H1 (cell line): ENCODE measurements at regions not wholly inside any gene's neighbourhood (a gene's known extent, or its start where the extent isn't known, plus 50 kb on each side); places are given as distances from the start of the nearest gene placed in this dataset.

Experiments used
- CTCF ChIA-PET: fragments of 300-600 bp; sonication (Branson Sonifier 250); formaldehyde crosslinking; loops from one replicate; lab custom pipeline; 2021; ENCODE audit not compliant: partially characterized antibody; lab: Charles Lee
- POLR2A ChIA-PET: fragments of 300-600 bp; sonication (Branson Sonifier 250); formaldehyde crosslinking; loops from one replicate; lab custom pipeline; 2021; ENCODE audit warnings: inconsistent platforms; ENCODE audit not compliant: partially characterized antibody; lab: Charles Lee
- DNase-seq, 2 experiments: peaks; one replicate each; pipeline versions ENCODE4 v3.0.0 to v3.0.0-alpha.2; 2010 to 2022; ENCODE audit warnings: low spot score in 2 of 2, low read depth in 1 of 2, mixed read lengths in 1 of 2
- FAIRE-seq: peaks from 2 replicates; lab custom pipeline; 2011; peaks lifted over from hg19 to GRCh38; lab: Jason Lieb, UNC
- H2AFZ ChIP-seq: 2 replicates; pipeline ENCODE4 v1.8.1; 2012; ENCODE audit warnings: low read length, inconsistent platforms
- H2AK5ac ChIP-seq: 2 replicates; pipeline ENCODE4 v1.6.1; 2013; ENCODE audit warnings: low read depth, low read length
- H2BK120ac ChIP-seq: replicated peaks from 2 replicates; pipeline ENCODE3; 2013; ENCODE audit warnings: low read depth, low read length, inconsistent platforms
- H2BK12ac ChIP-seq: 2 replicates; pipeline ENCODE4 v1.6.1; 2013; ENCODE audit warnings: low read depth, low read length
- H2BK15ac ChIP-seq: 2 replicates; pipeline ENCODE4 v1.6.1; 2013; ENCODE audit warnings: low read length
- H2BK20ac ChIP-seq: 2 replicates; pipeline ENCODE4 v1.6.1; 2013; ENCODE audit warnings: low read length
- H2BK5ac ChIP-seq: 2 replicates; pipeline ENCODE4 v1.6.1; 2013; ENCODE audit warnings: low read depth, low read length
- H3K14ac ChIP-seq: 2 replicates; pipeline ENCODE4 v1.6.1; 2013; ENCODE audit warnings: inconsistent platforms; ENCODE audit not compliant: insufficient read length
- H3K18ac ChIP-seq: 2 replicates; pipeline ENCODE4 v1.6.1; 2013; ENCODE audit warnings: low read length; ENCODE audit errors: extremely low read depth
- H3K23ac ChIP-seq: 2 replicates; pipeline ENCODE4 v1.6.1; 2013; ENCODE audit warnings: inconsistent platforms; ENCODE audit not compliant: insufficient read length
- H3K23me2 ChIP-seq: 2 replicates; pipeline ENCODE4 v1.6.1; 2013; ENCODE audit warnings: low read depth, low read length
- H3K27ac ChIP-seq: 2 replicates; pipeline ENCODE4 v1.6.1; 2011; ENCODE audit warnings: low read depth, low read length, inconsistent platforms
- H3K27me3 ChIP-seq, 4 experiments: replicated peaks in 1 of 4; 1 replicate in 1 of 4; 2 replicates in 3 of 4; pipeline versions ENCODE4 v1.6.1 to v1.8.1; 2011 to 2013; ENCODE audit warnings: low read length in 3 of 4, mild to moderate bottlenecking in 3 of 4, inconsistent platforms in 2 of 4, mixed read lengths in 2 of 4, moderate library complexity in 1 of 4; ENCODE audit not compliant: control insufficient read depth in 3 of 4, insufficient read depth in 3 of 4; ENCODE audit errors: extremely low read depth in 1 of 4
- H3K36me3 ChIP-seq, 4 experiments: 2 replicates each; pipeline versions ENCODE4 v1.6.1 to v1.8.1; 2011 to 2013; ENCODE audit warnings: mild to moderate bottlenecking in 4 of 4, low read length in 3 of 4, moderate library complexity in 2 of 4, control low read depth in 1 of 4, inconsistent platforms in 1 of 4; ENCODE audit not compliant: insufficient read depth in 4 of 4, control insufficient read depth in 2 of 4
- H3K4ac ChIP-seq: replicated peaks from 2 replicates; pipeline ENCODE3; 2013; ENCODE audit warnings: low read length, low read depth, mixed read lengths, inconsistent platforms; ENCODE audit not compliant: insufficient read length
- H3K4me1 ChIP-seq, 4 experiments: replicated peaks in 1 of 4; 1 replicate in 1 of 4; 2 replicates in 3 of 4; pipeline versions ENCODE4 v1.6.1 to v1.8.1; 2011 to 2013; ENCODE audit warnings: low read length in 3 of 4, inconsistent platforms in 2 of 4, mixed read lengths in 1 of 4; ENCODE audit not compliant: insufficient read depth in 4 of 4, control insufficient read depth in 3 of 4
- H3K4me2 ChIP-seq, 2 experiments: 2 replicates each; pipeline versions ENCODE4 v1.6.1 to v1.8.1; 2011 to 2013; ENCODE audit warnings: low read depth in 2 of 2, low read length in 2 of 2, control low read depth in 1 of 2, inconsistent platforms in 1 of 2, mild to moderate bottlenecking in 1 of 2; ENCODE audit not compliant: insufficient read depth in 1 of 2
- H3K4me3 ChIP-seq, 4 experiments: fragments of 200-600, 300-600 bp in 1 of 4; sonication (generic), shearing (Covaris generic), sonication (Bioruptor Twin) in 1 of 4; 2 replicates each; pipeline versions ENCODE4 v1.5.1 to v1.8.1; 2011 to 2016; ENCODE audit warnings: low read length in 4 of 4, low read depth in 3 of 4, control low read depth in 2 of 4, inconsistent platforms in 2 of 4, mild to moderate bottlenecking in 2 of 4, mixed read lengths in 1 of 4, moderate library complexity in 1 of 4; ENCODE audit not compliant: insufficient read depth in 2 of 4; ENCODE audit errors: extremely low read depth in 1 of 4
- H3K56ac ChIP-seq: replicated peaks from 2 replicates; pipeline ENCODE3; 2013; ENCODE audit warnings: low read depth, mild to moderate bottlenecking, mixed read lengths, low read length, inconsistent platforms; ENCODE audit not compliant: insufficient read length
- H3K79me1 ChIP-seq: 2 replicates; pipeline ENCODE4 v1.6.1; 2013; ENCODE audit warnings: low read depth, low read length, control low read depth
- H3K79me2 ChIP-seq, 2 experiments: 2 replicates each; pipeline versions ENCODE4 v1.6.1 to v1.8.1; 2012 to 2013; ENCODE audit warnings: low read length in 2 of 2, mild to moderate bottlenecking in 2 of 2, inconsistent platforms in 1 of 2; ENCODE audit not compliant: insufficient read depth in 2 of 2, control insufficient read depth in 1 of 2
- H3K9ac ChIP-seq, 4 experiments: replicated peaks in 1 of 4; 1 replicate in 1 of 4; 2 replicates in 3 of 4; pipeline versions ENCODE4 v1.6.1 to v1.8.1; 2011 to 2013; ENCODE audit warnings: low read depth in 3 of 4, low read length in 3 of 4, control low read depth in 2 of 4, mild to moderate bottlenecking in 2 of 4, moderate library complexity in 2 of 4, inconsistent platforms in 1 of 4; ENCODE audit errors: extremely low read depth in 1 of 4
- H3K9me3 ChIP-seq, 2 experiments: 2 replicates each; pipeline versions ENCODE4 v1.6.1 to v1.8.1; 2012 to 2013; ENCODE audit warnings: mild to moderate bottlenecking in 2 of 2, moderate library complexity in 2 of 2, control low read depth in 1 of 2, inconsistent platforms in 1 of 2, low read depth in 1 of 2, low read length in 1 of 2, mixed read lengths in 1 of 2; ENCODE audit not compliant: insufficient read depth in 2 of 2
- H4K20me1 ChIP-seq, 2 experiments: replicated peaks in 1 of 2; 2 replicates each; pipeline versions ENCODE3 to v1.8.1; 2011 to 2013; ENCODE audit warnings: inconsistent platforms in 2 of 2, low read length in 2 of 2, mild to moderate bottlenecking in 1 of 2; ENCODE audit not compliant: insufficient read depth in 2 of 2, control insufficient read depth in 1 of 2
- H4K5ac ChIP-seq: 2 replicates; pipeline ENCODE4 v1.6.1; 2013; ENCODE audit warnings: low read length, low read depth, mixed read lengths, inconsistent platforms; ENCODE audit not compliant: insufficient read length
- H4K8ac ChIP-seq: 2 replicates; pipeline ENCODE4 v1.8.0; 2013; ENCODE audit warnings: mild to moderate bottlenecking, moderate library complexity, low read length, inconsistent platforms; ENCODE audit not compliant: insufficient read depth; ENCODE audit errors: extremely low read depth
- H4K91ac ChIP-seq: replicated peaks from 2 replicates; pipeline ENCODE3; 2013; ENCODE audit warnings: low read length, mixed read lengths, inconsistent platforms; ENCODE audit not compliant: insufficient read length
- CEBPB ChIP-seq: IDR thresholded peaks from 2 replicates; pipeline ENCODE4 v1.6.1; 2012; ENCODE audit warnings: low read depth, low read length
- HDAC6 ChIP-seq: IDR thresholded peaks from one replicate; pipeline ENCODE4 v1.7.1; 2012; ENCODE audit warnings: low read depth, mild to moderate bottlenecking, inconsistent platforms, low read length, moderate library complexity
- WGBS, 2 experiments: shearing (Covaris generic) in 1 of 2; methylation state at CpG; one replicate each; pipeline versions ENCODE4 v1.1.6 to v1.1.7; 2013 to 2015; ENCODE audit warnings: low lambda C conversion rate in 2 of 2, mixed read lengths in 2 of 2, inconsistent platforms in 1 of 2, low coverage in 1 of 2, missing lambda C conversion rate in 1 of 2; ENCODE audit not compliant: insufficient replicate concordance in 2 of 2, insufficient coverage in 1 of 2, insufficient read length in 1 of 2; ENCODE audit errors: extremely low coverage in 1 of 2, missing lambda C conversion rate in 1 of 2; 5-methylcytosine and 5-hydroxymethylcytosine counted together

DNA sequence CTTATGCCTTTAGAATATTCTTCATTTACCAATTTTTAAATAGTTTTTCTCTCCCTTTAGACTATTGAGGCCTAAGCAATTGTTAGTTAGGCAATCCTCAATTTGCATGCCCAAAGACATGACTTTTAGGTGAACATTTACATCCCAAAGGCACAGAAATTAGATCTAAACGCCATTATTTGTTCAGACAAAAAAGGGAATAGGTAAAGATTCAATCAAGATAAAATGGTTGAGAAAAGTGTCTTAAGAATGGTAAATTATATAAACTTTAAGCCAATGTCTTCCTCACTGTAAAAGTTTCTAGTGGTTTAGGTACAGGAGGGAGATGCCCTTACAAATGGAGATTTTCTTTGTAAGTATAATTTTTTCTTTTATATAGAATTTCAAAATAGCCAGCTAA lies 50.2 kb upstream of the MME start:
- DNase-seq (no peak), FAIRE-seq (no peak)
- WGBS, 2 experiments = 22% methylated on average over 1 of the region's 1 CpG; no CpG with 5 or more reads in 1 of the 2 experiments
- Histone ChIP-seq H3K27me3 (no peaks in the 10 kb centered on the region), H4K8ac (no peak overlapping the region), H3K56ac (no peak overlapping the region), H3K14ac (no peak overlapping the region), H3K79me2 (no peaks in the 10 kb centered on the region), H2BK12ac (no peak overlapping the region), H2BK15ac (no peak overlapping the region), H3K27ac (no peak overlapping the region), H3K4me3 (no peak overlapping the region), H3K23me2 (no peaks in the 10 kb centered on the region), H3K23ac (no peak overlapping the region), H2BK120ac (no peak overlapping the region), H3K79me1 (no peaks in the 10 kb centered on the region), H3K9ac (no peak overlapping the region), H2AK5ac (no peak overlapping the region), H2AFZ (no peak overlapping the region), H3K18ac (no peak overlapping the region), H4K5ac (peak overlapping the region; percentile 60), H4K20me1 (no peaks in the 10 kb centered on the region), H3K4ac (no peak overlapping the region), H2BK5ac (no peak overlapping the region), H4K91ac (no peak overlapping the region), H3K4me1 (peaks cover 0 to 3% (median 0%) of the 10 kb centered on the region in 4 experiments; a peak in 1 of 7 replicates), H3K4me2 (no peak overlapping the region), H3K36me3 (no peaks in the 10 kb centered on the region; a peak in 1 of 8 replicates), H2BK20ac (no peak overlapping the region), H3K9me3 (peaks cover 6% of the 10 kb centered on the region in 2 experiments; a peak in 1 of 4 replicates)
- TF ChIP-seq HDAC6 (no peak), CEBPB (peak; percentile 77)
- CTCF ChIA-PET = interaction anchor here (0.8 kb wide), 1 partner anchor 71 kb away, joined by 3 read pairs; no protein-coding TSS in a partner anchor
- POLR2A ChIA-PET = no interaction called here
